GM10248 (cell line): ENCODE measurements at regions not wholly inside any gene's neighbourhood (a gene's known extent, or its start where the extent isn't known, plus 50 kb on each side); places are given as distances from the start of the nearest gene placed in this dataset.
"Not testable (repeated sequence)": the region's sequence is repeated elsewhere in the genome, so short reads cannot be mapped to it uniquely, and the experiment has no call there.

Experiments
- CTCF ChIA-PET: fragments of 300-600 bp; sonication (Branson Sonifier 250); formaldehyde crosslinking; extraction: SDS; loops from one replicate; lab custom pipeline; 2021; ENCODE audit warnings: antibody characterized with exemption; lab: Yijun Ruan, JAX
- POLR2A ChIA-PET: fragments of 350-650 bp; sonication (Branson Sonifier 250); formaldehyde crosslinking; extraction: SDS; loops from one replicate; lab custom pipeline; 2020; ENCODE audit warnings: antibody characterized with exemption; lab: Yijun Ruan, JAX
- DNase-seq: peaks from one replicate; pipeline ENCODE4 v3.0.0; 2012; ENCODE audit errors: extremely low spot score
- TF ChIP-seq, protein P1 (sequence below): IDR thresholded peaks from 2 replicates; pipeline ENCODE4 v1.5.1; 2012; ENCODE audit warnings: mild to moderate bottlenecking, low read depth; ENCODE audit errors: extremely low read depth, missing control alignments, control extremely low read depth

DNA sequence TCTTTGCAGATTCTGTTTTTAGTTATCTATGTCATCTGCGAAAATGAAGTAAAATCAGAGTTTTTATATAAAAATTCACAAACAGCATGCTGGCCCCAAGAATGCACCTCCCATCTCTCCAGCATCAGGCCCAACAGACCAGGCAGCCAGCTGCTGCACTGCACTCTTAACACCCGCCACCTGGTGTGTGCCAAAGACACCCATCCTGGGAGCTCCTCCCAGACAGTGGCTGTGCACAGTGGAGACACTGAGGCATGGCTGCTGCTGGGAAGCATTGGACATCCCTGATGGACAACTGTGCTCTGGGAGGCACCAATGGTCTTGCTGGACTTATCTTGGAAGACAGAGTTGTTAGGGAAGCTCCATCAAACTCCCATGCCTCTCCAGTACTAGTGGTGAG lies 817.2 kb downstream of the TMEM121 start:
- DNase-seq, result no peak
- CTCF ChIA-PET, result interaction anchor here (0.6 to 7.7 kb wide), 11 partner anchors 10 to 667 kb away, joined by 3 to 65 read pairs (median 4); no protein-coding TSS in a partner anchor
- TF ChIP-seq, protein P1, sequence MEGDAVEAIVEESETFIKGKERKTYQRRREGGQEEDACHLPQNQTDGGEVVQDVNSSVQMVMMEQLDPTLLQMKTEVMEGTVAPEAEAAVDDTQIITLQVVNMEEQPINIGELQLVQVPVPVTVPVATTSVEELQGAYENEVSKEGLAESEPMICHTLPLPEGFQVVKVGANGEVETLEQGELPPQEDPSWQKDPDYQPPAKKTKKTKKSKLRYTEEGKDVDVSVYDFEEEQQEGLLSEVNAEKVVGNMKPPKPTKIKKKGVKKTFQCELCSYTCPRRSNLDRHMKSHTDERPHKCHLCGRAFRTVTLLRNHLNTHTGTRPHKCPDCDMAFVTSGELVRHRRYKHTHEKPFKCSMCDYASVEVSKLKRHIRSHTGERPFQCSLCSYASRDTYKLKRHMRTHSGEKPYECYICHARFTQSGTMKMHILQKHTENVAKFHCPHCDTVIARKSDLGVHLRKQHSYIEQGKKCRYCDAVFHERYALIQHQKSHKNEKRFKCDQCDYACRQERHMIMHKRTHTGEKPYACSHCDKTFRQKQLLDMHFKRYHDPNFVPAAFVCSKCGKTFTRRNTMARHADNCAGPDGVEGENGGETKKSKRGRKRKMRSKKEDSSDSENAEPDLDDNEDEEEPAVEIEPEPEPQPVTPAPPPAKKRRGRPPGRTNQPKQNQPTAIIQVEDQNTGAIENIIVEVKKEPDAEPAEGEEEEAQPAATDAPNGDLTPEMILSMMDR, result no peak
- POLR2A ChIA-PET, result no interaction called here

DNA sequence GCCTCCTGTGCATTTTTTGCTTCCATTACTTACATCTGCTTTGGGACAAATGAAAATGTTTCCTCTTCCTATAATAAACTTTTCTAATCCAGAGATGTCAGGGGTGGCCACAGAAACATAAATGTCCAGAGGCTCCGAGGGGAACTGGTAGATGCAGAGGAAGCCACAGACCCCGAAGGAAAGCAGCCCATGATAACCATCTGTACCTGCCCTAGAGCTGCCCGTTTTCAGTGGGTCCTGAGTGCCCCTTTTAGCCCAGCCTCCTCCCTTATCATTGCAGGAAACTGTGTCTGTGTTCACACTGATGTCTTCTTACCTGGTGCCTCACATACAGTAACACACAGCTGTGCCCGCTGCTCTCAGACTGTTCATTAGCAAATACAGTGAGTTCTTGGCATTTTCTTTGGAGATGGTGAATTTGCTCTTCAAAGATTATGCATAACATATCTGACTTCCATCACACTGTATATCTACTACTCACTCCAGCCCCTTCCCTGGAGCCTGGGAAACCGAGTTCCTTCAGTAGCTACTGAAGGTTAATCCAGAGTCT lies 817.8 kb downstream of the TMEM121 start:
- POLR2A ChIA-PET, DNase-seq: not testable (repeated sequence)
- CTCF ChIA-PET, result interaction anchor here (0.7 to 7.7 kb wide), 10 partner anchors 10 to 667 kb away, joined by 3 to 65 read pairs (median 4); no protein-coding TSS in a partner anchor

DNA sequence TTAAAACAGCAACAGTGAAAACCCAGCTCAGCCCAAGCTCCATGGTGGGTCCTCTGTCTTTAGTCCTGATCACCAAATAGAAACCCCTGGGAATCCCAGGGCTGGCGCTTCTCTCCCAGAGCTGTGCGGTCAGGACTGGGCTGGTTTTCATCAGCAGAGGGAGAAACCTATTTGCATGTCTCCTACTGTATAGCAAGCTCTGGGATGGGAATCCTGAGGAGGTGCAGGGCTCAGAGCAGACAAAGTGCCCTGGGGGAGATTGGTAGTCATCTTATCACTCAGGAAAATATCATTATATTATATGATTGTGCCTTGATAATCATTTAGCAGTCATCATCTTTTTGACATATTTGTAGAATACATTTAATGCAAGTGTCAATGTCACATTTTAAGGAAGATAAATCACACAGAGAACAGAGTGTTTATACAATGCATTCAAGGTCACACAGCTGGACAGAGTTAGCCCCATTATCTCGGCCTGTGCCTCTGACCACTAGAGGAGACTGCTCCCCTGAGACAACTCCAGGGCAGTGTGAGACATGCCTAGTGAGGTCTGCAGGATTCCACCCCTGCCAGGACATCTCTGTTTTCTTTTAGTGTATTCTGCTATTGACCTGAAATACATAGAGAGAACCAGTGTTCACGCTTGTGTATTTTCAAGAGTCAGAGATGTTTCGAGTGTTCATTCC lies 818.6 kb downstream of the TMEM121 start:
- CTCF ChIA-PET, result interaction anchor here (0.9 to 7.8 kb wide), 11 partner anchors 9 to 668 kb away, joined by 3 to 85 read pairs (median 5); no protein-coding TSS in a partner anchor
- POLR2A ChIA-PET, DNase-seq: not testable (repeated sequence)

- CTCF ChIA-PET, result interaction anchor here (0.8 to 7.8 kb wide), 20 partner anchors 11 to 808 kb away, joined by 3 to 85 read pairs (median 6); no protein-coding TSS in a partner anchor
- POLR2A ChIA-PET, result no interaction called here
- TF ChIP-seq, protein P1, result no peak
- DNase-seq, result no peak
Observed at GRCh38 chr14:106346084-106346483, 819.7 kb downstream of the TMEM121 start.

GRCh38 chr14:106346534-106347290 lies 820.3 kb downstream of the TMEM121 start:
- DNase-seq, result no peak
- ChIA-PET CTCF (interaction anchor here (0.8 to 7.8 kb wide), 27 partner anchors 10 to 809 kb away, joined by 3 to 85 read pairs (median 4); no protein-coding TSS in a partner anchor), POLR2A (no interaction called here)
- TF ChIP-seq, protein P1, result no peak

- CTCF ChIA-PET, result interaction anchor here (1.0 to 7.8 kb wide), 19 partner anchors 10 to 809 kb away, joined by 3 to 85 read pairs (median 6); no protein-coding TSS in a partner anchor
- POLR2A ChIA-PET, result no interaction called here
- TF ChIP-seq, protein P1, result peak; percentile 16
Observed at GRCh38 chr14:106347291-106347778, 821.0 kb downstream of the TMEM121 start.

More at GRCh38 chr14:106347291-106347778, 821.0 kb downstream of the TMEM121 start:
- no peak for DNase-seq
